HG03571 (cell line): ENCODE measurements at regions not wholly inside any gene's neighbourhood (a gene's known extent, or its start where the extent isn't known, plus 50 kb on each side); places are given as distances from the start of the nearest gene placed in this dataset.
"Not testable (repeated sequence)": the region's sequence is repeated elsewhere in the genome, so short reads cannot be mapped to it uniquely, and the experiment has no call there.

Experiments used
- ATAC-seq: cut with Tn5 transposase; IDR thresholded peaks from one replicate; pipeline ENCODE4 v1.9.1; 2021; ENCODE audit not compliant: unreplicated experiment

- ATAC-seq: no peak
Measured at GRCh38 chr6:102994866-102995265, 1601.4 kb downstream of the GRIK2 start.

GRCh38 chr6:102986086-102986485, 1592.6 kb downstream of the GRIK2 start:
- ATAC-seq: no peak

- no peak for ATAC-seq
Measured at GRCh38 chr6:102984357-102984756, 1590.8 kb downstream of the GRIK2 start.

GRCh38 chr6:102981490-102982015, 1588.0 kb downstream of the GRIK2 start:
- ATAC-seq: no peak

- no peak for ATAC-seq
Measured at GRCh38 chr6:102980951-102981350, 1587.4 kb downstream of the GRIK2 start.

- ATAC-seq: no peak
Measured at GRCh38 chr6:102961902-102962301, 1568.4 kb downstream of the GRIK2 start.

- no peak for ATAC-seq
Measured at GRCh38 chr6:102950967-102951366, 1557.5 kb downstream of the GRIK2 start.

- ATAC-seq: no peak
Measured at GRCh38 chr6:102944475-102944874, 1551.0 kb downstream of the GRIK2 start.

- ATAC-seq: no peak
Measured at GRCh38 chr6:102942206-102942605, 1548.7 kb downstream of the GRIK2 start.

GRCh38 chr6:102936959-102937358, 1543.5 kb downstream of the GRIK2 start:
- no peak for ATAC-seq

- ATAC-seq: no peak
Measured at GRCh38 chr6:102928109-102928508, 1534.6 kb downstream of the GRIK2 start.

- no peak for ATAC-seq
Measured at GRCh38 chr6:102918161-102918560, 1524.7 kb downstream of the GRIK2 start.

- ATAC-seq: no peak
Measured at GRCh38 chr6:102911571-102911970, 1518.1 kb downstream of the GRIK2 start.

- not testable (repeated sequence) for ATAC-seq
Measured at GRCh38 chr6:102910701-102911139, 1517.2 kb downstream of the GRIK2 start.

- no peak for ATAC-seq
Measured at GRCh38 chr6:102907181-102907580, 1513.7 kb downstream of the GRIK2 start.

GRCh38 chr6:102902471-102902870, 1509.0 kb downstream of the GRIK2 start:
- no peak for ATAC-seq

GRCh38 chr6:102895683-102896082, 1502.2 kb downstream of the GRIK2 start:
- ATAC-seq: no peak

GRCh38 chr6:102885165-102885564, 1491.7 kb downstream of the GRIK2 start:
- ATAC-seq: no peak

GRCh38 chr6:102853249-102853955, 1459.9 kb downstream of the GRIK2 start:
- no peak for ATAC-seq

GRCh38 chr6:102848796-102849195, 1455.3 kb downstream of the GRIK2 start:
- no peak for ATAC-seq

- ATAC-seq: no peak
Measured at GRCh38 chr6:102848210-102848609, 1454.7 kb downstream of the GRIK2 start.

GRCh38 chr6:102841060-102841459, 1447.6 kb downstream of the GRIK2 start:
- ATAC-seq: no peak

- no peak for ATAC-seq
Measured at GRCh38 chr6:102832021-102832420, 1438.5 kb downstream of the GRIK2 start.
